PC-9 (cell line): ENCODE measurements at regions not wholly inside any gene's neighbourhood (a gene's known extent, or its start where the extent isn't known, plus 50 kb on each side); places are given as distances from the start of the nearest gene placed in this dataset.

Source experiments
- EZH2 ChIP-seq: fragments of 200-600 bp; sonication (generic); IDR thresholded peaks from 2 replicates; pipeline ENCODE4 v1.8.0; 2017; ENCODE audit warnings: antibody characterized with exemption, low read depth
- TF ChIP-seq, protein P1 (sequence below): fragments of 200-600 bp; sonication (generic); conservative IDR thresholded peaks from 2 replicates; pipeline ENCODE4 v1.6.1; 2017; ENCODE audit warnings: mixed run types, antibody characterized with exemption, mild to moderate bottlenecking, moderate library complexity

DNA sequence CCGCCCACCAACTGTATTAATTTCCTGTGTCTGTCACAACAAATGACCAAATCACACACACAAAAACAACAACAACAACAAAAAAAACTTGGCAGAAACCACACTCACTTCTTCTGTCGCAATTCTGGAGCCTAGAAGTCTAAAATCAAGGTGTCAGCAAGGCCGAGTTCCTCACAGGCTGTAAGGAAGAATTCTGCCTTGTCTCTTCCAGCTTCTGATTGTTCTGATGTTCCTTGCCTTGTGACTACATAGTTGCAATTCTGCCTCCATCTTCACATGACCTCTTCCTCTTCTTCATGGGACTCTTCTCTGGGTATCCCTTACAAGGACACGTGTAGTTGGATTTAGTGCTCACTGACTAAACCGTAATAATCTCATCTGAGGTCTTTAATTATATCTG is 61.4 kb downstream of the IL12A start:
- TF ChIP-seq, protein P1, sequence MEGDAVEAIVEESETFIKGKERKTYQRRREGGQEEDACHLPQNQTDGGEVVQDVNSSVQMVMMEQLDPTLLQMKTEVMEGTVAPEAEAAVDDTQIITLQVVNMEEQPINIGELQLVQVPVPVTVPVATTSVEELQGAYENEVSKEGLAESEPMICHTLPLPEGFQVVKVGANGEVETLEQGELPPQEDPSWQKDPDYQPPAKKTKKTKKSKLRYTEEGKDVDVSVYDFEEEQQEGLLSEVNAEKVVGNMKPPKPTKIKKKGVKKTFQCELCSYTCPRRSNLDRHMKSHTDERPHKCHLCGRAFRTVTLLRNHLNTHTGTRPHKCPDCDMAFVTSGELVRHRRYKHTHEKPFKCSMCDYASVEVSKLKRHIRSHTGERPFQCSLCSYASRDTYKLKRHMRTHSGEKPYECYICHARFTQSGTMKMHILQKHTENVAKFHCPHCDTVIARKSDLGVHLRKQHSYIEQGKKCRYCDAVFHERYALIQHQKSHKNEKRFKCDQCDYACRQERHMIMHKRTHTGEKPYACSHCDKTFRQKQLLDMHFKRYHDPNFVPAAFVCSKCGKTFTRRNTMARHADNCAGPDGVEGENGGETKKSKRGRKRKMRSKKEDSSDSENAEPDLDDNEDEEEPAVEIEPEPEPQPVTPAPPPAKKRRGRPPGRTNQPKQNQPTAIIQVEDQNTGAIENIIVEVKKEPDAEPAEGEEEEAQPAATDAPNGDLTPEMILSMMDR: no peak
- TF ChIP-seq EZH2: no peak
